MCF 10A (cell line): ENCODE measurements at regions not wholly inside any gene's neighbourhood (a gene's known extent, or its start where the extent isn't known, plus 50 kb on each side); places are given as distances from the start of the nearest gene placed in this dataset.

Source experiments
- BruUV-seq: library from RNA; stranded (reverse); fragments of 400-500 nt; replicated peaks from 2 replicates; lab custom pipeline; 2021; lab: Mats Ljungman, UMichigan
- CTCF ChIA-PET: fragments of 300-600 bp; sonication (Branson Sonifier 250); formaldehyde crosslinking; extraction: SDS; loops from one replicate; lab custom pipeline; 2021; ENCODE audit warnings: antibody characterized with exemption, inconsistent platforms; lab: Yijun Ruan, JAX
- POLR2A ChIA-PET: fragments of 300-600, 350-650 bp; sonication (Branson Sonifier 250); formaldehyde crosslinking; extraction: SDS; loops from one replicate; lab custom pipeline; 2020; ENCODE audit warnings: antibody characterized with exemption, inconsistent platforms; lab: Yijun Ruan, JAX
- DNase-seq: peaks from one replicate; pipeline ENCODE4 v3.0.0-alpha.2; 2018; ENCODE audit not compliant: unreplicated experiment
- H3K27ac Mint-ChIP-seq: one replicate; pipeline ENCODE4 v1.8.0; 2022; ENCODE audit warnings: mild to moderate bottlenecking, low read depth, mixed read lengths; ENCODE audit not compliant: unreplicated experiment
- H3K27me3 Mint-ChIP-seq: one replicate; pipeline ENCODE4 v1.8.0; 2022; ENCODE audit warnings: mixed read lengths; ENCODE audit not compliant: insufficient read depth, unreplicated experiment
- H3K36me3 Mint-ChIP-seq: one replicate; pipeline ENCODE4 v1.8.0; 2022; ENCODE audit warnings: mild to moderate bottlenecking, moderate library complexity, mixed read lengths; ENCODE audit not compliant: insufficient read depth, unreplicated experiment
- H3K4me1 Mint-ChIP-seq: one replicate; pipeline ENCODE4 v1.8.0; 2022; ENCODE audit warnings: mixed read lengths; ENCODE audit not compliant: insufficient read depth, unreplicated experiment
- H3K4me3 Mint-ChIP-seq: one replicate; pipeline ENCODE4 v1.8.0; 2022; ENCODE audit warnings: mild to moderate bottlenecking, moderate library complexity, mixed read lengths; ENCODE audit not compliant: unreplicated experiment
- H3K9me3 Mint-ChIP-seq: one replicate; pipeline ENCODE4 v1.8.0; 2022; ENCODE audit warnings: mixed read lengths; ENCODE audit not compliant: unreplicated experiment
- CTCF ChIP-seq: fragments of 200-600 bp; IDR thresholded peaks from one replicate; pipeline ENCODE4 v1.8.0; 2022; ENCODE audit warnings: antibody characterized with exemption, mild to moderate bottlenecking; ENCODE audit not compliant: unreplicated experiment
- intact Hi-C: fragments of 100-400 bp; cut with micrococcal nuclease; formaldehyde crosslinking; loops from 2 replicates; pipeline ENCODE4 v1.14.1; 2022

GRCh38 chr22:48331266-48331665 is 1496.4 kb downstream of the BRD1 start:
- H3K4me3 Mint-ChIP-seq = no peak overlapping the region
- no peak for TF ChIP-seq CTCF
- no peaks in the 10 kb centered on the region for H3K4me1 Mint-ChIP-seq
- no peak overlapping the region for H3K27ac Mint-ChIP-seq
- POLR2A ChIA-PET = no interaction called here
- no peaks in the 10 kb centered on the region for H3K27me3 Mint-ChIP-seq
- peaks cover 49% of the 10 kb centered on the region for H3K9me3 Mint-ChIP-seq
- no peak for DNase-seq
- peaks cover 7% of the 10 kb centered on the region for H3K36me3 Mint-ChIP-seq
- intact Hi-C loops = no loop called here
- no TSS peak for BruUV-seq
- CTCF ChIA-PET = no interaction called here

GRCh38 chr22:48327721-48328120 is 1500.0 kb downstream of the BRD1 start:
- peaks cover 7% of the 10 kb centered on the region for H3K36me3 Mint-ChIP-seq
- intact Hi-C loops = no loop called here
- no peak for TF ChIP-seq CTCF
- no peak overlapping the region for H3K27ac Mint-ChIP-seq
- ChIA-PET CTCF (no interaction called here), POLR2A (no interaction called here)
- DNase-seq = no peak
- no peaks in the 10 kb centered on the region for H3K27me3 Mint-ChIP-seq
- BruUV-seq = no TSS peak
- H3K4me3 Mint-ChIP-seq = no peak overlapping the region
- H3K4me1 Mint-ChIP-seq = no peaks in the 10 kb centered on the region
- H3K9me3 Mint-ChIP-seq = peaks cover 61% of the 10 kb centered on the region

- Mint-ChIP-seq H3K9me3 (peaks cover 41% of the 10 kb centered on the region), H3K36me3 (peaks cover 7% of the 10 kb centered on the region), H3K27ac (no peak overlapping the region), H3K27me3 (no peaks in the 10 kb centered on the region), H3K4me1 (no peaks in the 10 kb centered on the region), H3K4me3 (no peak overlapping the region)
- no peak for TF ChIP-seq CTCF
- intact Hi-C loops = no loop called here
- ChIA-PET POLR2A (no interaction called here), CTCF (no interaction called here)
- BruUV-seq = no TSS peak
- DNase-seq = no peak
These were observed 1503.9 kb downstream of the BRD1 start for GRCh38 chr22:48323746-48324145.

GRCh38 chr22:48322907-48323306 is 1504.8 kb downstream of the BRD1 start:
- intact Hi-C loops = no loop called here
- no peak for TF ChIP-seq CTCF
- Mint-ChIP-seq H3K36me3 (peaks cover 3% of the 10 kb centered on the region), H3K27ac (no peak overlapping the region), H3K9me3 (peaks cover 32% of the 10 kb centered on the region), H3K27me3 (no peaks in the 10 kb centered on the region), H3K4me1 (no peaks in the 10 kb centered on the region), H3K4me3 (no peak overlapping the region)
- no TSS peak for BruUV-seq
- ChIA-PET CTCF (no interaction called here), POLR2A (no interaction called here)
- DNase-seq = no peak
